Neural cell (in vitro differentiated cells): ENCODE measurements at regions not wholly inside any gene's neighbourhood (a gene's known extent, or its start where the extent isn't known, plus 50 kb on each side); places are given as distances from the start of the nearest gene placed in this dataset.

Experiments used
- H2AFZ ChIP-seq: fragments of 200-600, 300-800 bp; sonication (generic), shearing (Covaris generic); 2 replicates; pipeline ENCODE4 v1.6.0; 2014; ENCODE audit warnings: low read depth, mild to moderate bottlenecking, antibody characterized with exemption, low read length, moderate library complexity
- H3F3A ChIP-seq: fragments of 200-600 bp; shearing (Covaris generic); 2 replicates; pipeline ENCODE4 v1.6.1; 2016; ENCODE audit warnings: mild to moderate bottlenecking, moderate library complexity, mixed read lengths, antibody characterized with exemption, low read length; ENCODE audit not compliant: insufficient read depth, poor library complexity, severe bottlenecking
- H3K27ac ChIP-seq: fragments of 200-600, 300-800 bp; sonication (generic), shearing (Covaris generic); 2 replicates; pipeline ENCODE4 v1.5.1; 2014; ENCODE audit warnings: mild to moderate bottlenecking, low read length, moderate library complexity
- H3K27me3 ChIP-seq: fragments of 300-800, 200-600 bp; sonication (generic), shearing (Covaris generic); 2 replicates; pipeline ENCODE4 v1.6.0; 2014; ENCODE audit warnings: mild to moderate bottlenecking, low read depth, low read length, moderate library complexity; ENCODE audit not compliant: insufficient read depth
- H3K36me3 ChIP-seq: fragments of 300-800, 200-600 bp; sonication (generic), shearing (Covaris generic); 2 replicates; pipeline ENCODE4 v1.5.1; 2014; ENCODE audit warnings: mild to moderate bottlenecking, antibody characterized with exemption, low read length, moderate library complexity; ENCODE audit not compliant: insufficient read depth
- H3K4me2 ChIP-seq: fragments of 300-800, 200-600 bp; sonication (generic), shearing (Covaris generic); 2 replicates; pipeline ENCODE4 v1.6.0; 2014; ENCODE audit warnings: mild to moderate bottlenecking, low read length
- H3K4me3 ChIP-seq: fragments of 300-800, 200-600 bp; sonication (generic), shearing (Covaris generic); 2 replicates; pipeline ENCODE4 v1.5.1; 2014; ENCODE audit warnings: mild to moderate bottlenecking, low read length, moderate library complexity
- H3K79me2 ChIP-seq: fragments of 200-600 bp; shearing (Covaris generic); replicated peaks from 2 replicates; pipeline ENCODE4 v1.6.0; 2014; ENCODE audit warnings: mild to moderate bottlenecking, low read length, moderate library complexity; ENCODE audit not compliant: insufficient read depth
- H3K9ac ChIP-seq: fragments of 300-800, 200-600 bp; sonication (generic), shearing (Covaris generic); 2 replicates; pipeline ENCODE4 v1.6.1; 2016; ENCODE audit warnings: mild to moderate bottlenecking, low read length, mixed read lengths
- H3K9me2 ChIP-seq: fragments of 200-600 bp; shearing (Covaris generic); 2 replicates; pipeline ENCODE4 v1.6.1; 2016; ENCODE audit warnings: mild to moderate bottlenecking, low read length, mixed read lengths; ENCODE audit not compliant: insufficient read depth
- H3K9me3 ChIP-seq: fragments of 200-600, 300-800 bp; sonication (generic), shearing (Covaris generic); 2 replicates; pipeline ENCODE4 v1.6.1; 2016; ENCODE audit warnings: mild to moderate bottlenecking, mixed run types, low read length, moderate library complexity, mixed read lengths
- H4K20me1 ChIP-seq: fragments of 200-600 bp; shearing (Covaris generic); 2 replicates; pipeline ENCODE4 v1.6.1; 2016; ENCODE audit warnings: mild to moderate bottlenecking, mixed run types; ENCODE audit not compliant: insufficient read depth
- EP300 ChIP-seq: fragments of 450-650 bp; conservative IDR thresholded peaks from 2 replicates; pipeline ENCODE4 v1.6.1; 2014; ENCODE audit warnings: antibody characterized with exemption, mild to moderate bottlenecking, moderate library complexity; ENCODE audit not compliant: poor library complexity, severe bottlenecking
- EZH2 ChIP-seq: fragments of 200-600, 300-800 bp; shearing (Covaris generic), sonication (generic); IDR thresholded peaks from 2 replicates; pipeline ENCODE4 v1.6.1; 2014; ENCODE audit warnings: antibody characterized with exemption, low read length, borderline replicate concordance, mild to moderate bottlenecking; ENCODE audit not compliant: insufficient read depth, poor library complexity, severe bottlenecking
- MXI1 ChIP-seq: fragments of 450-650 bp; conservative IDR thresholded peaks from 2 replicates; pipeline ENCODE4 v1.6.1; 2014; ENCODE audit warnings: antibody characterized with exemption, mild to moderate bottlenecking; ENCODE audit not compliant: poor library complexity, severe bottlenecking
- POLR2AphosphoS5 ChIP-seq: IDR thresholded peaks from 2 replicates; pipeline ENCODE4 v1.6.1; 2012
- RAD21 ChIP-seq: fragments of 450-650 bp; conservative IDR thresholded peaks from 2 replicates; pipeline ENCODE4 v1.6.1; 2014; ENCODE audit warnings: antibody characterized with exemption, mild to moderate bottlenecking, moderate library complexity
- SMC3 ChIP-seq: fragments of 450-650 bp; conservative IDR thresholded peaks from 2 replicates; pipeline ENCODE4 v1.6.1; 2014; ENCODE audit warnings: antibody characterized with exemption, mild to moderate bottlenecking, moderate library complexity; ENCODE audit not compliant: poor library complexity
- TAF1 ChIP-seq: IDR thresholded peaks from 2 replicates; pipeline ENCODE4 v1.6.1; 2012; ENCODE audit warnings: low read depth
- TF ChIP-seq, protein P1 (sequence below): IDR thresholded peaks from 2 replicates; pipeline ENCODE4 v1.6.1; 2012; ENCODE audit warnings: borderline replicate concordance
- TF ChIP-seq, protein P2 (sequence below): fragments of 450-650 bp; IDR thresholded peaks from 2 replicates; pipeline ENCODE4 v1.5.1; 2014; ENCODE audit warnings: antibody characterized with exemption, mild to moderate bottlenecking, moderate library complexity; ENCODE audit not compliant: poor library complexity, severe bottlenecking

DNA sequence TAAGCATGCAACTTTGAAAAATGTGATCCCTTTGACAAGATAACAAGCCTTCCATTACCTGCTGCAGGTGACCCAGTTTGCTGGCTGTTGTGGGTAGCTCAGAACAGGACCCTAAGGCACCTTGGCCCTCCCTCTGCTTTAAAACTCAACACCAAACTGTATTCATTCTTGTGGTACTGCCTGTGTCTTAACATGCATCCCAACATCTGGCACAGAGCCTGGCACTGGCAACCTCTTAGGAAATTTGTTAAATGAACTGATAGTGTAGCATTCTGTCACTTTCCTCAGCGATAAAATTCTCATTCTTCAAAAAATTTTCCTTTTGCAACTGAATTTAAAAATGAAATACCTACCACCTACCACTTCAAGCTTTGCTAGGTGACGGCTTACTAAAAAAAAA lies 287.3 kb upstream of the ADAMTS9 start:
- Histone ChIP-seq H2AFZ (no peak overlapping the region), H3K79me2 (no peaks in the 10 kb centered on the region), H3F3A (no peaks in the 10 kb centered on the region), H3K27me3 (no peaks in the 10 kb centered on the region), H3K36me3 (no peaks in the 10 kb centered on the region), H3K4me2 (no peak overlapping the region), H3K9ac (no peak overlapping the region), H3K27ac (no peak overlapping the region), H3K9me3 (no peaks in the 10 kb centered on the region), H3K9me2 (no peaks in the 10 kb centered on the region), H3K4me3 (no peak overlapping the region), H4K20me1 (no peaks in the 10 kb centered on the region)
- TF ChIP-seq, protein P1, sequence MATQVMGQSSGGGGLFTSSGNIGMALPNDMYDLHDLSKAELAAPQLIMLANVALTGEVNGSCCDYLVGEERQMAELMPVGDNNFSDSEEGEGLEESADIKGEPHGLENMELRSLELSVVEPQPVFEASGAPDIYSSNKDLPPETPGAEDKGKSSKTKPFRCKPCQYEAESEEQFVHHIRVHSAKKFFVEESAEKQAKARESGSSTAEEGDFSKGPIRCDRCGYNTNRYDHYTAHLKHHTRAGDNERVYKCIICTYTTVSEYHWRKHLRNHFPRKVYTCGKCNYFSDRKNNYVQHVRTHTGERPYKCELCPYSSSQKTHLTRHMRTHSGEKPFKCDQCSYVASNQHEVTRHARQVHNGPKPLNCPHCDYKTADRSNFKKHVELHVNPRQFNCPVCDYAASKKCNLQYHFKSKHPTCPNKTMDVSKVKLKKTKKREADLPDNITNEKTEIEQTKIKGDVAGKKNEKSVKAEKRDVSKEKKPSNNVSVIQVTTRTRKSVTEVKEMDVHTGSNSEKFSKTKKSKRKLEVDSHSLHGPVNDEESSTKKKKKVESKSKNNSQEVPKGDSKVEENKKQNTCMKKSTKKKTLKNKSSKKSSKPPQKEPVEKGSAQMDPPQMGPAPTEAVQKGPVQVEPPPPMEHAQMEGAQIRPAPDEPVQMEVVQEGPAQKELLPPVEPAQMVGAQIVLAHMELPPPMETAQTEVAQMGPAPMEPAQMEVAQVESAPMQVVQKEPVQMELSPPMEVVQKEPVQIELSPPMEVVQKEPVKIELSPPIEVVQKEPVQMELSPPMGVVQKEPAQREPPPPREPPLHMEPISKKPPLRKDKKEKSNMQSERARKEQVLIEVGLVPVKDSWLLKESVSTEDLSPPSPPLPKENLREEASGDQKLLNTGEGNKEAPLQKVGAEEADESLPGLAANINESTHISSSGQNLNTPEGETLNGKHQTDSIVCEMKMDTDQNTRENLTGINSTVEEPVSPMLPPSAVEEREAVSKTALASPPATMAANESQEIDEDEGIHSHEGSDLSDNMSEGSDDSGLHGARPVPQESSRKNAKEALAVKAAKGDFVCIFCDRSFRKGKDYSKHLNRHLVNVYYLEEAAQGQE = no peak
- TF ChIP-seq SMC3 (no peak), MXI1 (no peak), TAF1 (no peak), EP300 (no peak), EZH2 (no peak), RAD21 (no peak), POLR2AphosphoS5 (no peak)
- TF ChIP-seq, protein P2, sequence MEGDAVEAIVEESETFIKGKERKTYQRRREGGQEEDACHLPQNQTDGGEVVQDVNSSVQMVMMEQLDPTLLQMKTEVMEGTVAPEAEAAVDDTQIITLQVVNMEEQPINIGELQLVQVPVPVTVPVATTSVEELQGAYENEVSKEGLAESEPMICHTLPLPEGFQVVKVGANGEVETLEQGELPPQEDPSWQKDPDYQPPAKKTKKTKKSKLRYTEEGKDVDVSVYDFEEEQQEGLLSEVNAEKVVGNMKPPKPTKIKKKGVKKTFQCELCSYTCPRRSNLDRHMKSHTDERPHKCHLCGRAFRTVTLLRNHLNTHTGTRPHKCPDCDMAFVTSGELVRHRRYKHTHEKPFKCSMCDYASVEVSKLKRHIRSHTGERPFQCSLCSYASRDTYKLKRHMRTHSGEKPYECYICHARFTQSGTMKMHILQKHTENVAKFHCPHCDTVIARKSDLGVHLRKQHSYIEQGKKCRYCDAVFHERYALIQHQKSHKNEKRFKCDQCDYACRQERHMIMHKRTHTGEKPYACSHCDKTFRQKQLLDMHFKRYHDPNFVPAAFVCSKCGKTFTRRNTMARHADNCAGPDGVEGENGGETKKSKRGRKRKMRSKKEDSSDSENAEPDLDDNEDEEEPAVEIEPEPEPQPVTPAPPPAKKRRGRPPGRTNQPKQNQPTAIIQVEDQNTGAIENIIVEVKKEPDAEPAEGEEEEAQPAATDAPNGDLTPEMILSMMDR = no peak

DNA sequence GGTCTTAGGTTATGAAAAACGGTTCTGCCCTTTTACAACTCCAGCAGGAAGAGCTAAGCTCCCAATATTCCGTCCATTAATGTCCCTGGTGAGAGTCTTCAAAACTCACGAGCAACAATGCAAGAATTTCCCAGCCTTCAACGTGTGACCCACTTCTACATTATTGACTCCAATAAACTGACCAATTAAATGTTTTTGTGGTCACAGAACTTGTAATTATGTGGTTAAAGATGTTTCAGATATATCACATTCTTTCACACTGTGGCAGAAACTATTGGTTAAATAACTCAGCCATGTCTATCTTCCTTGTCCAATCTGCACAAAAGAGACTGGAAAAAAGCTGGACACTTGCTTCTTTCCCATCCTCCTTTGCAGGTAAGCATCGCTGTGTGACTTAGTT lies 286.6 kb upstream of the ADAMTS9 start:
- Histone ChIP-seq H3K27me3 (no peaks in the 10 kb centered on the region), H2AFZ (no peak overlapping the region), H3K9ac (no peak overlapping the region), H3K79me2 (no peaks in the 10 kb centered on the region), H3K4me3 (no peak overlapping the region), H3K36me3 (no peaks in the 10 kb centered on the region), H3K9me2 (no peaks in the 10 kb centered on the region), H4K20me1 (no peaks in the 10 kb centered on the region), H3K27ac (no peak overlapping the region), H3K9me3 (no peaks in the 10 kb centered on the region), H3F3A (no peaks in the 10 kb centered on the region), H3K4me2 (no peak overlapping the region)
- TF ChIP-seq RAD21 (no peak), EP300 (no peak), TAF1 (no peak), POLR2AphosphoS5 (no peak), EZH2 (no peak), SMC3 (no peak), MXI1 (no peak)
- TF ChIP-seq, protein P1 = no peak
- TF ChIP-seq, protein P2 = no peak
